Neuronal stem cell (in vitro differentiated cells): ENCODE measurements at regions not wholly inside any gene's neighbourhood (a gene's known extent, or its start where the extent isn't known, plus 50 kb on each side); places are given as distances from the start of the nearest gene placed in this dataset.
A peak's percentile ranks its signal among the peaks of the same experiment; 100 is the strongest.

Source experiments
- DNase-seq: peaks from one replicate; pipeline ENCODE4 v3.0.0-alpha.2; 2013; ENCODE audit warnings: low spot score
- H2AFZ ChIP-seq: one replicate; pipeline ENCODE4 v1.6.1; 2013; ENCODE audit warnings: mild to moderate bottlenecking, low read length, inconsistent platforms
- H2AK5ac ChIP-seq: 2 replicates; pipeline ENCODE4 v1.6.1; 2013; ENCODE audit warnings: low read depth, mild to moderate bottlenecking, inconsistent platforms, low read length, moderate library complexity, mixed read lengths
- H2BK120ac ChIP-seq: 2 replicates; pipeline ENCODE4 v1.6.1; 2013; ENCODE audit warnings: low read depth, mild to moderate bottlenecking, inconsistent platforms, low read length, moderate library complexity, mixed read lengths
- H2BK12ac ChIP-seq: one replicate; pipeline ENCODE4 v1.6.1; 2013; ENCODE audit warnings: low read length, inconsistent platforms
- H2BK15ac ChIP-seq: 2 replicates; pipeline ENCODE4 v1.6.1; 2013; ENCODE audit warnings: mild to moderate bottlenecking, low read length, inconsistent platforms, mixed read lengths
- H2BK5ac ChIP-seq: one replicate; pipeline ENCODE4 v1.6.1; 2013; ENCODE audit warnings: inconsistent platforms, mild to moderate bottlenecking, low read length, moderate library complexity
- H3K14ac ChIP-seq: one replicate; pipeline ENCODE4 v1.6.1; 2013; ENCODE audit warnings: low read length, inconsistent platforms
- H3K18ac ChIP-seq: 2 replicates; pipeline ENCODE4 v1.6.1; 2013; ENCODE audit warnings: low read length, inconsistent platforms
- H3K23ac ChIP-seq: 2 replicates; pipeline ENCODE4 v1.6.1; 2013; ENCODE audit warnings: low read depth, mild to moderate bottlenecking, mixed read lengths, low read length, inconsistent platforms; ENCODE audit not compliant: poor library complexity
- H3K27ac ChIP-seq: replicated peaks from 3 replicates; pipeline ENCODE4 v1.5.1; 2013; ENCODE audit warnings: low read length, inconsistent platforms
- H3K27me3 ChIP-seq, 3 experiments: 2 replicates each; pipeline ENCODE4 v1.6.1; 2013; ENCODE audit warnings: low read length in 3 of 3, mild to moderate bottlenecking in 2 of 3, inconsistent platforms in 1 of 3, low read depth in 1 of 3, mixed read lengths in 1 of 3, moderate library complexity in 1 of 3; ENCODE audit not compliant: control insufficient read depth in 3 of 3, insufficient read depth in 3 of 3
- H3K36me3 ChIP-seq, 2 donors: replicated peaks in 1 of 2; 2 replicates each; pipeline ENCODE4 v1.6.1; 2013; ENCODE audit warnings: low read length in 2 of 2; ENCODE audit not compliant: control insufficient read depth in 2 of 2, insufficient read depth in 2 of 2
- H3K4ac ChIP-seq: 2 replicates; pipeline ENCODE4 v1.6.1; 2013; ENCODE audit warnings: inconsistent platforms, mild to moderate bottlenecking, low read length, moderate library complexity
- H3K4me1 ChIP-seq, 2 donors: 1 replicate in 1 of 2; 2 replicates in 1 of 2; pipeline ENCODE4 v1.6.1; 2013; ENCODE audit warnings: low read length in 2 of 2, low read depth in 1 of 2; ENCODE audit not compliant: control insufficient read depth in 2 of 2, insufficient read depth in 1 of 2
- H3K4me2 ChIP-seq: one replicate; pipeline ENCODE4 v1.6.1; 2013; ENCODE audit warnings: mild to moderate bottlenecking, low read length, inconsistent platforms; ENCODE audit not compliant: insufficient read depth, poor library complexity, severe bottlenecking
- H3K4me3 ChIP-seq, 2 donors: 2 replicates each; pipeline ENCODE4 v1.5.1; 2013; ENCODE audit warnings: low read length in 2 of 2, mild to moderate bottlenecking in 2 of 2, inconsistent platforms in 1 of 2, moderate library complexity in 1 of 2
- H3K79me1 ChIP-seq: one replicate; pipeline ENCODE4 v1.6.1; 2013; ENCODE audit warnings: low read depth, mild to moderate bottlenecking, inconsistent platforms, low read length, moderate library complexity
- H3K9ac ChIP-seq: one replicate; pipeline ENCODE4 v1.6.1; 2013; ENCODE audit warnings: mild to moderate bottlenecking, low read depth, low read length, inconsistent platforms; ENCODE audit not compliant: poor library complexity
- H3K9me3 ChIP-seq, 2 donors: replicated peaks in 1 of 2; 2 replicates each; pipeline versions ENCODE3 to v1.6.1; 2013; ENCODE audit warnings: low read length in 2 of 2, mild to moderate bottlenecking in 2 of 2, inconsistent platforms in 1 of 2, low read depth in 1 of 2, mixed read lengths in 1 of 2, moderate library complexity in 1 of 2; ENCODE audit not compliant: control insufficient read depth in 2 of 2, insufficient read depth in 1 of 2
- H4K8ac ChIP-seq: one replicate; pipeline ENCODE4 v1.6.1; 2013; ENCODE audit warnings: low read depth, mild to moderate bottlenecking, inconsistent platforms, low read length, moderate library complexity
- H4K91ac ChIP-seq: one replicate; pipeline ENCODE4 v1.6.1; 2013; ENCODE audit warnings: low read length, low read depth, mild to moderate bottlenecking, inconsistent platforms; ENCODE audit not compliant: poor library complexity
- WGBS, 2 donors: extraction: QIAGEN DNeasy Blood & Tissue Kit; methylation state at CpG; one replicate each; pipeline ENCODE4 v1.1.7; 2013; ENCODE audit warnings: missing lambda C conversion rate in 2 of 2, mixed read lengths in 1 of 2; ENCODE audit not compliant: insufficient read length in 2 of 2, insufficient replicate concordance in 1 of 2; ENCODE audit errors: extremely low coverage in 2 of 2; 5-methylcytosine and 5-hydroxymethylcytosine counted together

GRCh38 chr11:32531528-32531927, 52.1 kb upstream of the EIF3M start:
- Histone ChIP-seq H3K9me3 (no peaks in the 10 kb centered on the region), H2BK15ac (no peak overlapping the region), H3K9ac (no peak overlapping the region), H3K79me1 (no peaks in the 10 kb centered on the region), H3K4me1 (peaks cover 0 to 7% of the 10 kb centered on the region in 2 donors), H3K27me3 (no peaks in the 10 kb centered on the region), H2AFZ (no peak overlapping the region), H3K4me3 (no peak overlapping the region), H3K18ac (no peak overlapping the region), H3K27ac (no peak overlapping the region), H2AK5ac (no peak overlapping the region), H3K14ac (no peak overlapping the region), H3K23ac (no peak overlapping the region), H3K36me3 (no peaks in the 10 kb centered on the region), H4K8ac (no peak overlapping the region), H4K91ac (no peak overlapping the region), H2BK5ac (no peak overlapping the region), H2BK12ac (no peak overlapping the region), H2BK120ac (no peak overlapping the region), H3K4me2 (no peak overlapping the region), H3K4ac (no peak overlapping the region)
- no CpG with 5 or more reads among the region's 2 CpGs for WGBS, 2 donors
- no peak for DNase-seq

- H2BK5ac ChIP-seq = no peak overlapping the region
- H3K27ac ChIP-seq = no peak overlapping the region
- H3K23ac ChIP-seq = no peak overlapping the region
- H3K4me1 ChIP-seq = peaks cover 0 to 7% of the 10 kb centered on the region in 2 donors
- no peak overlapping the region for H3K4me3 ChIP-seq
- WGBS, 2 donors = no CpG with 5 or more reads among the region's 8 CpGs
- no peaks in the 10 kb centered on the region for H3K36me3 ChIP-seq
- no peak for DNase-seq
- no peak overlapping the region for H2BK120ac ChIP-seq
- no peak overlapping the region for H3K4ac ChIP-seq
- H2AFZ ChIP-seq = no peak overlapping the region
- no peak overlapping the region for H2AK5ac ChIP-seq
- no peaks in the 10 kb centered on the region for H3K27me3 ChIP-seq
- H2BK15ac ChIP-seq = no peak overlapping the region
- H4K8ac ChIP-seq = no peak overlapping the region
- no peak overlapping the region for H3K9ac ChIP-seq
- H4K91ac ChIP-seq = no peak overlapping the region
- H3K9me3 ChIP-seq = no peaks in the 10 kb centered on the region
- no peak overlapping the region for H2BK12ac ChIP-seq
- no peak overlapping the region for H3K18ac ChIP-seq
- H3K4me2 ChIP-seq = no peak overlapping the region
- H3K14ac ChIP-seq = no peak overlapping the region
- no peaks in the 10 kb centered on the region for H3K79me1 ChIP-seq
These were observed 53.5 kb upstream of the EIF3M start for GRCh38 chr11:32529994-32530588.

GRCh38 chr11:32527261-32528175, 56.1 kb upstream of the EIF3M start:
- Histone ChIP-seq H2AFZ (peak overlapping the region; percentile 18), H3K23ac (no peak overlapping the region), H3K9ac (no peak overlapping the region), H2AK5ac (no peak overlapping the region), H3K27me3 (no peaks in the 10 kb centered on the region), H4K91ac (no peak overlapping the region), H3K79me1 (no peaks in the 10 kb centered on the region), H3K36me3 (no peaks in the 10 kb centered on the region), H2BK5ac (no peak overlapping the region), H3K4me2 (no peak overlapping the region), H3K4ac (no peak overlapping the region), H3K4me3 (no peak overlapping the region), H3K14ac (no peak overlapping the region), H2BK12ac (no peak overlapping the region), H3K4me1 (peaks cover 0 to 7% of the 10 kb centered on the region in 2 donors), H3K18ac (peak overlapping the region; percentile 5), H3K27ac (no peak overlapping the region), H4K8ac (no peak overlapping the region), H2BK15ac (no peak overlapping the region), H2BK120ac (no peak overlapping the region), H3K9me3 (no peaks in the 10 kb centered on the region)
- DNase-seq = no peak
- no CpG with 5 or more reads among the region's 10 CpGs for WGBS, 2 donors

GRCh38 chr11:32526760-32527159, 56.9 kb upstream of the EIF3M start:
- DNase-seq = no peak
- Histone ChIP-seq H2AK5ac (no peak overlapping the region), H2BK120ac (no peak overlapping the region), H3K79me1 (no peaks in the 10 kb centered on the region), H2AFZ (peak overlapping the region; percentile 18), H3K4ac (no peak overlapping the region), H3K4me3 (no peak overlapping the region), H3K14ac (no peak overlapping the region), H3K23ac (no peak overlapping the region), H3K4me1 (peaks cover 0 to 7% of the 10 kb centered on the region in 2 donors), H4K8ac (no peak overlapping the region), H3K4me2 (no peak overlapping the region), H2BK12ac (no peak overlapping the region), H3K27me3 (no peaks in the 10 kb centered on the region), H2BK15ac (no peak overlapping the region), H4K91ac (no peak overlapping the region), H3K9ac (no peak overlapping the region), H3K27ac (no peak overlapping the region), H2BK5ac (no peak overlapping the region), H3K36me3 (no peaks in the 10 kb centered on the region), H3K18ac (no peak overlapping the region), H3K9me3 (no peaks in the 10 kb centered on the region)
- no CpG with 5 or more reads among the region's 4 CpGs for WGBS, 2 donors
